ENCODE measurements at regions not wholly inside any gene's neighbourhood (a gene's known extent, or its start where the extent isn't known, plus 50 kb on each side); places are given as distances from the start of the nearest gene placed in this dataset.

DNA sequence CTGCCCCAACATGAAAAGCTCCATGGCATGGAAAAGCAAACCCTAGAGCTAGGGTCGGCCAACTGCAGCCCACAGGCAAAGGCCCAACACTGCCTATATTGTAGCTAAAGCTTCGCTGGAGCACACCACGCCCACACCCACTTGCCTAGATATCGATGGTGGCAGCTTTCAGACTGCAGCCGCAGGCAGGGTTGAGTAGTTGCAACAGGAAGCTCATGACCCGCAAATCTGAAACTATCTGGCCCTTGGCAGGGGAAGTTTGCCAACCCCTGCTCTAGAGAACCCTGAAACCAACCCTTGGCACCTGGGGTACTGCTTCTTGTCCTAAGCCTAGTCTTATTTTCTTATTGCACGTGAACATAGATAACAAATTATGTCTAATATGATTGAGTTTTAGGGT is 250.0 kb downstream of the SOX11 start:
- RAD21 ChIA-PET (ENCODE audit: low non-redundant PET in 1 of 2, low total read pairs in 2 of 2, uncharacterized antibody in 2 of 2, unreplicated experiment in 2 of 2): no interaction called here
- TF ChIP-seq EZH2phosphoT487 (IDR thresholded peaks at IDR 0.05; ENCODE audit: borderline replicate concordance): no peak
- TF ChIP-seq EZH2 (IDR thresholded peaks at IDR 0.05): no peak
- no peak for TF ChIP-seq POLR2A (IDR thresholded peaks at IDR 0.05; ENCODE audit: borderline replicate concordance, extremely low read depth, insufficient read depth, insufficient read length)
- TF ChIP-seq RAD21 (IDR thresholded peaks at IDR 0.05; ENCODE audit: low read depth): no peak
- no peak for TF ChIP-seq YY1 (IDR thresholded peaks at IDR 0.05; ENCODE audit: extremely low read depth, insufficient replicate concordance, low read depth, low read length)
- TF ChIP-seq, protein P1, sequence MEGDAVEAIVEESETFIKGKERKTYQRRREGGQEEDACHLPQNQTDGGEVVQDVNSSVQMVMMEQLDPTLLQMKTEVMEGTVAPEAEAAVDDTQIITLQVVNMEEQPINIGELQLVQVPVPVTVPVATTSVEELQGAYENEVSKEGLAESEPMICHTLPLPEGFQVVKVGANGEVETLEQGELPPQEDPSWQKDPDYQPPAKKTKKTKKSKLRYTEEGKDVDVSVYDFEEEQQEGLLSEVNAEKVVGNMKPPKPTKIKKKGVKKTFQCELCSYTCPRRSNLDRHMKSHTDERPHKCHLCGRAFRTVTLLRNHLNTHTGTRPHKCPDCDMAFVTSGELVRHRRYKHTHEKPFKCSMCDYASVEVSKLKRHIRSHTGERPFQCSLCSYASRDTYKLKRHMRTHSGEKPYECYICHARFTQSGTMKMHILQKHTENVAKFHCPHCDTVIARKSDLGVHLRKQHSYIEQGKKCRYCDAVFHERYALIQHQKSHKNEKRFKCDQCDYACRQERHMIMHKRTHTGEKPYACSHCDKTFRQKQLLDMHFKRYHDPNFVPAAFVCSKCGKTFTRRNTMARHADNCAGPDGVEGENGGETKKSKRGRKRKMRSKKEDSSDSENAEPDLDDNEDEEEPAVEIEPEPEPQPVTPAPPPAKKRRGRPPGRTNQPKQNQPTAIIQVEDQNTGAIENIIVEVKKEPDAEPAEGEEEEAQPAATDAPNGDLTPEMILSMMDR (IDR thresholded peaks at IDR 0.05 in 2 of 3, conservative IDR thresholded peaks at IDR 0.05 in 1 of 3; ENCODE audit: borderline replicate concordance in 1 of 3, insufficient read depth in 1 of 3, low read depth in 2 of 3, low read length in 2 of 3): no peak
- TF ChIP-seq SIN3A (IDR thresholded peaks at IDR 0.05; ENCODE audit: low read depth): no peak
- TF ChIP-seq, protein P2, sequence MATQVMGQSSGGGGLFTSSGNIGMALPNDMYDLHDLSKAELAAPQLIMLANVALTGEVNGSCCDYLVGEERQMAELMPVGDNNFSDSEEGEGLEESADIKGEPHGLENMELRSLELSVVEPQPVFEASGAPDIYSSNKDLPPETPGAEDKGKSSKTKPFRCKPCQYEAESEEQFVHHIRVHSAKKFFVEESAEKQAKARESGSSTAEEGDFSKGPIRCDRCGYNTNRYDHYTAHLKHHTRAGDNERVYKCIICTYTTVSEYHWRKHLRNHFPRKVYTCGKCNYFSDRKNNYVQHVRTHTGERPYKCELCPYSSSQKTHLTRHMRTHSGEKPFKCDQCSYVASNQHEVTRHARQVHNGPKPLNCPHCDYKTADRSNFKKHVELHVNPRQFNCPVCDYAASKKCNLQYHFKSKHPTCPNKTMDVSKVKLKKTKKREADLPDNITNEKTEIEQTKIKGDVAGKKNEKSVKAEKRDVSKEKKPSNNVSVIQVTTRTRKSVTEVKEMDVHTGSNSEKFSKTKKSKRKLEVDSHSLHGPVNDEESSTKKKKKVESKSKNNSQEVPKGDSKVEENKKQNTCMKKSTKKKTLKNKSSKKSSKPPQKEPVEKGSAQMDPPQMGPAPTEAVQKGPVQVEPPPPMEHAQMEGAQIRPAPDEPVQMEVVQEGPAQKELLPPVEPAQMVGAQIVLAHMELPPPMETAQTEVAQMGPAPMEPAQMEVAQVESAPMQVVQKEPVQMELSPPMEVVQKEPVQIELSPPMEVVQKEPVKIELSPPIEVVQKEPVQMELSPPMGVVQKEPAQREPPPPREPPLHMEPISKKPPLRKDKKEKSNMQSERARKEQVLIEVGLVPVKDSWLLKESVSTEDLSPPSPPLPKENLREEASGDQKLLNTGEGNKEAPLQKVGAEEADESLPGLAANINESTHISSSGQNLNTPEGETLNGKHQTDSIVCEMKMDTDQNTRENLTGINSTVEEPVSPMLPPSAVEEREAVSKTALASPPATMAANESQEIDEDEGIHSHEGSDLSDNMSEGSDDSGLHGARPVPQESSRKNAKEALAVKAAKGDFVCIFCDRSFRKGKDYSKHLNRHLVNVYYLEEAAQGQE (IDR thresholded peaks at IDR 0.05; ENCODE audit: low read depth): no peak
- TF ChIP-seq, protein P3, sequence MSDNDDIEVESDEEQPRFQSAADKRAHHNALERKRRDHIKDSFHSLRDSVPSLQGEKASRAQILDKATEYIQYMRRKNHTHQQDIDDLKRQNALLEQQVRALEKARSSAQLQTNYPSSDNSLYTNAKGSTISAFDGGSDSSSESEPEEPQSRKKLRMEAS (IDR thresholded peaks at IDR 0.05): no peak
- TF ChIP-seq CEBPB (IDR thresholded peaks at IDR 0.05; ENCODE audit: low read depth): no peak
- no peak for TF ChIP-seq TCF7L2 (IDR thresholded peaks at IDR 0.05; ENCODE audit: borderline replicate concordance, extremely low read depth, insufficient read depth, insufficient read length)
- TF ChIP-seq, protein P4, sequence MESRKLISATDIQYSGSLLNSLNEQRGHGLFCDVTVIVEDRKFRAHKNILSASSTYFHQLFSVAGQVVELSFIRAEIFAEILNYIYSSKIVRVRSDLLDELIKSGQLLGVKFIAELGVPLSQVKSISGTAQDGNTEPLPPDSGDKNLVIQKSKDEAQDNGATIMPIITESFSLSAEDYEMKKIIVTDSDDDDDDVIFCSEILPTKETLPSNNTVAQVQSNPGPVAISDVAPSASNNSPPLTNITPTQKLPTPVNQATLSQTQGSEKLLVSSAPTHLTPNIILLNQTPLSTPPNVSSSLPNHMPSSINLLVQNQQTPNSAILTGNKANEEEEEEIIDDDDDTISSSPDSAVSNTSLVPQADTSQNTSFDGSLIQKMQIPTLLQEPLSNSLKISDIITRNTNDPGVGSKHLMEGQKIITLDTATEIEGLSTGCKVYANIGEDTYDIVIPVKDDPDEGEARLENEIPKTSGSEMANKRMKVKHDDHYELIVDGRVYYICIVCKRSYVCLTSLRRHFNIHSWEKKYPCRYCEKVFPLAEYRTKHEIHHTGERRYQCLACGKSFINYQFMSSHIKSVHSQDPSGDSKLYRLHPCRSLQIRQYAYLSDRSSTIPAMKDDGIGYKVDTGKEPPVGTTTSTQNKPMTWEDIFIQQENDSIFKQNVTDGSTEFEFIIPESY (IDR thresholded peaks at IDR 0.05; ENCODE audit: extremely low read depth, insufficient replicate concordance, low read length): no peak
- TF ChIP-seq SRF (IDR thresholded peaks at IDR 0.05; ENCODE audit: low read depth): no peak
- no peaks in the 10 kb centered on the region for H3K36me3 ChIP-seq (ENCODE audit: control insufficient read depth in 1 of 2, insufficient read depth in 2 of 2, low read length in 2 of 2)
- no peaks in the 10 kb centered on the region for H4K20me1 ChIP-seq (ENCODE audit: insufficient read depth)
- intact Hi-C loops (cut with micrococcal nuclease): no loop called here
- no peak overlapping the region for H3K4me2 ChIP-seq (ENCODE audit: low read length)
- peaks cover 6% of the 10 kb centered on the region in 2 experiments; a peak in 2 of 4 replicates for H3K9me3 ChIP-seq (ENCODE audit: control insufficient read depth in 1 of 2, insufficient read depth in 1 of 2, low read depth in 1 of 2, low read length in 2 of 2)
- H3K9ac ChIP-seq (ENCODE audit: low read length): no peak overlapping the region
- no peaks in the 10 kb centered on the region for H3K4me1 ChIP-seq (ENCODE audit: control insufficient read depth in 1 of 2, insufficient read depth in 2 of 2, low read length in 2 of 2)
- H3K27ac ChIP-seq (ENCODE audit: low read depth, low read length): no peak overlapping the region
- H3K79me2 ChIP-seq (ENCODE audit: insufficient read depth, low read length): no peaks in the 10 kb centered on the region
- no TSS peak for BruUV-seq (replicated peaks)
- no peaks in the 10 kb centered on the region for H3K27me3 ChIP-seq (ENCODE audit: insufficient read depth, low read length)
- H3K9me2 ChIP-seq (ENCODE audit: insufficient read depth): no peaks in the 10 kb centered on the region
- POLR2A ChIA-PET: no interaction called here
- H3K4me3 ChIP-seq (replicated peaks in 1 of 2; ENCODE audit: low read depth in 1 of 2, low read length in 2 of 2): no peak overlapping the region
- ATAC-seq: no peak
- CTCF ChIA-PET: no interaction called here
- no peak overlapping the region for H2AFZ ChIP-seq (ENCODE audit: low read depth, low read length, poor library complexity, severe bottlenecking)
- DNase-seq (ENCODE audit: low read depth, low spot score): no peak

Data from HCT116 (cell line).